Testis (tissue), 2 donors: ENCODE measurements at regions not wholly inside any gene's neighbourhood (a gene's known extent, or its start where the extent isn't known, plus 50 kb on each side); places are given as distances from the start of the nearest gene placed in this dataset.

Experiments used
- DNase-seq: peaks from one replicate; pipeline ENCODE4 v3.0.0-alpha.2; 2019
- H3K27ac ChIP-seq, 2 donors: fragments of 200-600 bp; sonication (generic); one replicate each; pipeline ENCODE4 v1.5.1; 2019
- H3K27me3 ChIP-seq: fragments of 200-600 bp; sonication (generic); one replicate; pipeline ENCODE4 v1.5.1; 2019
- H3K36me3 ChIP-seq: fragments of 200-600 bp; sonication (generic); one replicate; pipeline ENCODE4 v1.5.1; 2017; ENCODE audit warnings: low read depth; ENCODE audit errors: missing control alignments
- H3K4me1 ChIP-seq: fragments of 200-600 bp; sonication (generic); one replicate; pipeline ENCODE4 v1.5.1; 2019
- H3K4me3 ChIP-seq, 2 donors: fragments of 200-600 bp; sonication (generic); one replicate each; pipeline ENCODE4 v1.5.1; 2017 to 2019
- H3K9me3 ChIP-seq: fragments of 200-600 bp; sonication (generic); one replicate; pipeline ENCODE4 v1.5.1; 2017
- CTCF ChIP-seq, 3 experiments: fragments of 450-650 bp in 2 of 3; fragments of 200-600 bp in 1 of 3; sonication (generic) in 1 of 3; IDR thresholded peaks; one replicate each; pipeline ENCODE4 v1.5.1; 2016 to 2019; ENCODE audit warnings: antibody characterized with exemption in 3 of 3, mild to moderate bottlenecking in 2 of 3, moderate library complexity in 1 of 3
- POLR2A ChIP-seq: fragments of 450-650 bp; IDR thresholded peaks from one replicate; pipeline ENCODE4 v1.6.1; 2017; ENCODE audit warnings: antibody characterized with exemption, mild to moderate bottlenecking, moderate library complexity
- WGBS, 2 donors: methylation state at CpG; one replicate each; pipeline ENCODE4 v1.1.5; 2018; 5-methylcytosine and 5-hydroxymethylcytosine counted together
- intact Hi-C: fragments of 100-400 bp; cut with DNase I; formaldehyde crosslinking; loops from one replicate; pipeline ENCODE4 v1.15.1; 2023; ENCODE audit warnings: low total_unique reads

- H3K27ac ChIP-seq, result no peak overlapping the region
- WGBS, 2 donors, result 87 to 91% methylated on average over 7 of the region's 7 CpGs
- intact Hi-C loops, result no loop called here
- no peak for DNase-seq
- H3K4me3 ChIP-seq, result no peak overlapping the region
- no peaks in the 10 kb centered on the region for H3K4me1 ChIP-seq
- H3K27me3 ChIP-seq, result no peaks in the 10 kb centered on the region
- TF ChIP-seq POLR2A, result no peak
- no peaks in the 10 kb centered on the region for H3K9me3 ChIP-seq
- no peaks in the 10 kb centered on the region for H3K36me3 ChIP-seq
Observed at GRCh38 chr16:55380485-55380884, 56.5 kb downstream of the IRX6 start.

- no peak overlapping the region for H3K4me3 ChIP-seq
- no peaks in the 10 kb centered on the region for H3K9me3 ChIP-seq
- no peaks in the 10 kb centered on the region for H3K4me1 ChIP-seq
- intact Hi-C loops, result no loop called here
- no peaks in the 10 kb centered on the region for H3K36me3 ChIP-seq
- H3K27ac ChIP-seq, result no peak overlapping the region
- H3K27me3 ChIP-seq, result no peaks in the 10 kb centered on the region
- 67 to 68% methylated on average over 12 of the region's 12 CpGs for WGBS, 2 donors
- no peak for DNase-seq
- no peak for TF ChIP-seq CTCF (IDR thresholded peaks at IDR 0.05)
- no peak for TF ChIP-seq POLR2A
Observed at GRCh38 chr16:55384288-55385247, 60.6 kb downstream of the IRX6 start.

- Histone ChIP-seq H3K27ac (no peak overlapping the region), H3K4me1 (no peaks in the 10 kb centered on the region), H3K36me3 (no peaks in the 10 kb centered on the region), H3K27me3 (no peaks in the 10 kb centered on the region), H3K9me3 (no peaks in the 10 kb centered on the region), H3K4me3 (no peak overlapping the region)
- intact Hi-C loops, result no loop called here
- WGBS, 2 donors, result 73 to 77% methylated on average over 3 of the region's 3 CpGs
- DNase-seq, result no peak
- no peak for TF ChIP-seq CTCF (IDR thresholded peaks at IDR 0.05)
- TF ChIP-seq POLR2A, result no peak
Observed at GRCh38 chr16:55385359-55385758, 61.4 kb downstream of the IRX6 start.

- no peaks in the 10 kb centered on the region for H3K27me3 ChIP-seq
- intact Hi-C loops, result no loop called here
- no peaks in the 10 kb centered on the region for H3K36me3 ChIP-seq
- no peak overlapping the region for H3K27ac ChIP-seq
- no peak overlapping the region for H3K4me3 ChIP-seq
- no peaks in the 10 kb centered on the region for H3K4me1 ChIP-seq
- DNase-seq, result no peak
- WGBS, 2 donors, result 88% methylated on average over 5 of the region's 5 CpGs
- H3K9me3 ChIP-seq, result no peaks in the 10 kb centered on the region
- TF ChIP-seq POLR2A, result no peak
Observed at GRCh38 chr16:55386534-55387296, 62.7 kb downstream of the IRX6 start.

GRCh38 chr16:55388131-55388862 lies 64.3 kb downstream of the IRX6 start:
- Histone ChIP-seq H3K4me1 (no peaks in the 10 kb centered on the region), H3K27me3 (no peaks in the 10 kb centered on the region), H3K27ac (no peak overlapping the region), H3K9me3 (no peaks in the 10 kb centered on the region), H3K36me3 (no peaks in the 10 kb centered on the region), H3K4me3 (no peak overlapping the region)
- no peak for DNase-seq
- TF ChIP-seq CTCF (IDR thresholded peaks at IDR 0.05) (no peak), POLR2A (no peak)
- 87 to 90% methylated on average over 5 of the region's 5 CpGs for WGBS, 2 donors
- intact Hi-C loops, result no loop called here
